Right lobe of liver (tissue), 6 donors: ENCODE measurements at regions not wholly inside any gene's neighbourhood (a gene's known extent, or its start where the extent isn't known, plus 50 kb on each side); places are given as distances from the start of the nearest gene placed in this dataset.

Source experiments
- ATAC-seq, 4 donors: fragments of 200-7000 bp; cut with Tn5 transposase; one replicate each; pipeline ENCODE4 v1.9.1; 2020; ENCODE audit warnings: mild to moderate bottlenecking in 4 of 4, moderate library complexity in 4 of 4
- DNase-seq, 3 donors: peaks; one replicate each; pipeline ENCODE4 v3.0.0-alpha.2; 2020
- H3K27ac ChIP-seq, 3 donors: fragments of 200-600 bp; one replicate each; pipeline ENCODE4 v1.8.0; 2022
- H3K27me3 ChIP-seq, 2 donors: fragments of 200-600 bp; one replicate each; pipeline ENCODE4 v1.8.0; 2022
- H3K36me3 ChIP-seq, 4 donors: fragments of 200-600 bp; sonication (generic) in 1 of 4; one replicate each; pipeline versions ENCODE4 v1.5.1 to v1.8.0; 2017 to 2022; ENCODE audit warnings: control low read depth in 1 of 4
- H3K4me1 ChIP-seq, 4 donors: fragments of 200-600 bp; sonication (generic) in 1 of 4; one replicate each; pipeline versions ENCODE4 v1.5.1 to v1.8.0; 2017 to 2022; ENCODE audit warnings: control low read depth in 1 of 4
- H3K4me3 ChIP-seq, 3 donors: fragments of 200-600 bp; one replicate each; pipeline ENCODE4 v1.8.0; 2022
- H3K9me3 ChIP-seq, 4 donors: fragments of 200-600 bp; sonication (generic) in 1 of 4; one replicate each; pipeline versions ENCODE4 v1.5.1 to v1.8.0; 2017 to 2022; ENCODE audit warnings: control low read depth in 1 of 4
- CTCF ChIP-seq, 4 donors: fragments of 200-600 bp in 3 of 4; fragments of 450-650 bp in 1 of 4; IDR thresholded peaks; one replicate each; pipeline versions ENCODE4 v1.5.1 to v1.8.0; 2016 to 2022; ENCODE audit warnings: antibody characterized with exemption in 4 of 4, mild to moderate bottlenecking in 2 of 4
- POLR2A ChIP-seq: fragments of 450-650 bp; IDR thresholded peaks from one replicate; pipeline ENCODE4 v1.6.1; 2017; ENCODE audit warnings: antibody characterized with exemption, mild to moderate bottlenecking
- WGBS: methylation state at CpG from one replicate; pipeline ENCODE4 v1.1.6; 2018; ENCODE audit warnings: low coverage, low lambda C conversion rate; ENCODE audit not compliant: insufficient coverage; ENCODE audit errors: missing lambda C conversion rate; 5-methylcytosine and 5-hydroxymethylcytosine counted together
- intact Hi-C, 2 donors: fragments of 100-400 bp; cut with DNase I; formaldehyde crosslinking; loops; one replicate each; pipeline versions ENCODE4 v1.11.2 to v1.14.1; 2022
- donor health status: DM: no; HTN: yes; CAD: no.
- donor health status: DM: no; HTN: no; CAD: no.
- donor health status: DM: no; HTN: no; CAD: no.
- donor health status: DM: no; HTN: yes; CAD: no.
- donor health status: DM: no; HTN: yes; CAD: no.

- Histone ChIP-seq H3K27ac (no peak overlapping the region), H3K36me3 (peaks cover 0 to 11% (median 5%) of the 10 kb centered on the region in 4 donors), H3K4me3 (no peak overlapping the region), H3K9me3 (no peaks in the 10 kb centered on the region), H3K4me1 (no peaks in the 10 kb centered on the region), H3K27me3 (no peaks in the 10 kb centered on the region)
- DNase-seq (no peak), ATAC-seq (no peak)
- WGBS, result 68% methylated on average over 6 of the region's 10 CpGs
- TF ChIP-seq POLR2A (no peak), CTCF (IDR thresholded peaks at IDR 0.05) (no peak)
- intact Hi-C loops, result no loop called here
Observed at GRCh38 chr14:95452893-95453712, 63.3 kb downstream of the SYNE3 start.

- DNase-seq (no peak), ATAC-seq (peak; percentile 47 to 71 (median 58))
- H3K9me3 ChIP-seq, result no peaks in the 10 kb centered on the region
- no peak overlapping the region for H3K4me3 ChIP-seq
- whole genome bisulfite sequencing, result 95% methylated on average over 4 of the region's 18 CpGs
- H3K4me1 ChIP-seq, result no peaks in the 10 kb centered on the region
- H3K27me3 ChIP-seq, result no peaks in the 10 kb centered on the region
- intact Hi-C loops, result no loop called here
- peaks cover 0 to 11% (median 5%) of the 10 kb centered on the region in 4 donors for H3K36me3 ChIP-seq
- TF ChIP-seq CTCF (IDR thresholded peaks at IDR 0.05) (peak; percentile 18 to 46 (median 27)), POLR2A (no peak)
- no peak overlapping the region for H3K27ac ChIP-seq
Observed at GRCh38 chr14:95452176-95452892, 64.1 kb downstream of the SYNE3 start.

GRCh38 chr14:95449131-95449530 lies 67.3 kb downstream of the SYNE3 start:
- DNase-seq (no peak), ATAC-seq (no peak)
- Histone ChIP-seq H3K4me3 (no peak overlapping the region), H3K9me3 (no peaks in the 10 kb centered on the region), H3K27me3 (no peaks in the 10 kb centered on the region), H3K27ac (no peak overlapping the region), H3K4me1 (peaks cover 0 to 12% (median 5%) of the 10 kb centered on the region in 4 donors), H3K36me3 (peaks cover 0 to 8% (median 0%) of the 10 kb centered on the region in 4 donors)
- intact Hi-C loops, result loop anchor here (5.0 to 10.0 kb wide), 2 partner anchors 76 to 78 kb away; no protein-coding TSS in a partner anchor
- WGBS, result 90% methylated on average over 3 of the region's 11 CpGs
- TF ChIP-seq POLR2A, result no peak
- no peak for TF ChIP-seq CTCF (IDR thresholded peaks at IDR 0.05)

- intact Hi-C loops, result loop anchor here (5.0 to 10.0 kb wide), 2 partner anchors 78 to 81 kb away; no protein-coding TSS in a partner anchor
- Histone ChIP-seq H3K27ac (no peak overlapping the region), H3K27me3 (no peaks in the 10 kb centered on the region), H3K4me3 (no peak overlapping the region), H3K4me1 (peaks cover 0 to 31% (median 14%) of the 10 kb centered on the region in 4 donors), H3K9me3 (no peaks in the 10 kb centered on the region), H3K36me3 (peaks cover 0 to 8% (median 0%) of the 10 kb centered on the region in 4 donors)
- TF ChIP-seq POLR2A (no peak), CTCF (IDR thresholded peaks at IDR 0.05) (no peak)
- no peak for ATAC-seq
- DNase-seq, result no peak
- 70% methylated on average over 2 of the region's 4 CpGs for WGBS
Observed at GRCh38 chr14:95446470-95446869, 70.0 kb downstream of the SYNE3 start.
